ENCODE measurements at regions not wholly inside any gene's neighbourhood (a gene's known extent, or its start where the extent isn't known, plus 50 kb on each side); places are given as distances from the start of the nearest gene placed in this dataset.
"Not testable (repeated sequence)": the region's sequence is repeated elsewhere in the genome, so short reads cannot be mapped to it uniquely, and the experiment has no call there.

GRCh38 chr2:235432741-235433520 is 60.9 kb upstream of the AGAP1 start:
- H3K4me3 ChIP-seq (ENCODE audit: low read length in 3 of 3): peak overlapping the region in 2 of 3 donors; percentile 41 to 49
- no peaks in the 10 kb centered on the region for H3K9me3 ChIP-seq (ENCODE audit: control insufficient read depth in 2 of 3, insufficient read depth in 1 of 3, low read length in 3 of 3)
- H3K4me1 ChIP-seq (ENCODE audit: control insufficient read depth in 2 of 3, insufficient read depth in 2 of 3, low read depth in 1 of 3, low read length in 3 of 3): peaks cover 0 to 15% (median 7%) of the 10 kb centered on the region in 3 donors
- DNase-seq (peak in 1 of 5 donors; percentile 16), FAIRE-seq (no peak)
- intact Hi-C loops (cut with DNase I): no loop called here
- no peaks in the 10 kb centered on the region for H3K27me3 ChIP-seq (ENCODE audit: control insufficient read depth, insufficient read depth, low read length)
- peak overlapping the region in 2 of 3 donors; percentile 3 to 64 for H3K9ac ChIP-seq (ENCODE audit: low read length in 3 of 3)
- no peaks in the 10 kb centered on the region for H3K36me3 ChIP-seq (ENCODE audit: control insufficient read depth in 2 of 3, insufficient read depth in 3 of 3, low read length in 3 of 3)
- TF ChIP-seq CTCF (IDR thresholded peaks at IDR 0.05; ENCODE audit: borderline replicate concordance, extremely low read depth, insufficient read depth): no peak
- peak overlapping the region; percentile 70 to 75 for H3K27ac ChIP-seq (ENCODE audit: low read depth in 2 of 2, low read length in 2 of 2)

GRCh38 chr2:235433860-235434259 is 60.0 kb upstream of the AGAP1 start:
- Histone ChIP-seq H3K36me3 (ENCODE audit: control insufficient read depth in 2 of 3, insufficient read depth in 3 of 3, low read length in 3 of 3) (no peaks in the 10 kb centered on the region), H3K4me1 (ENCODE audit: control insufficient read depth in 2 of 3, insufficient read depth in 2 of 3, low read depth in 1 of 3, low read length in 3 of 3) (peaks cover 0 to 15% (median 7%) of the 10 kb centered on the region in 3 donors), H3K27me3 (ENCODE audit: control insufficient read depth, insufficient read depth, low read length) (no peaks in the 10 kb centered on the region), H3K9me3 (ENCODE audit: control insufficient read depth in 2 of 3, insufficient read depth in 1 of 3, low read length in 3 of 3) (no peaks in the 10 kb centered on the region), H3K9ac (ENCODE audit: low read length in 3 of 3) (no peak overlapping the region), H3K27ac (ENCODE audit: low read depth in 2 of 2, low read length in 2 of 2) (peak overlapping the region in 1 of 2 donors; percentile 5), H3K4me3 (ENCODE audit: low read length in 3 of 3) (no peak overlapping the region)
- intact Hi-C loops (cut with DNase I): no loop called here
- DNase-seq: peak in 1 of 5 donors; percentile 60
- FAIRE-seq: no peak
- peak; percentile 21 for TF ChIP-seq CTCF (IDR thresholded peaks at IDR 0.05; ENCODE audit: borderline replicate concordance, extremely low read depth, insufficient read depth)

GRCh38 chr2:235439959-235440662 is 53.7 kb upstream of the AGAP1 start:
- FAIRE-seq: no peak

GRCh38 chr2:235443580-235443979 is 50.3 kb upstream of the AGAP1 start:
- H3K4me1 ChIP-seq (ENCODE audit: control insufficient read depth in 2 of 3, insufficient read depth in 2 of 3, low read depth in 1 of 3, low read length in 3 of 3); H3K4me3 ChIP-seq (ENCODE audit: low read length in 3 of 3); DNase-seq; intact Hi-C loops (cut with DNase I); H3K36me3 ChIP-seq (ENCODE audit: control insufficient read depth in 2 of 3, insufficient read depth in 3 of 3, low read length in 3 of 3); H3K27me3 ChIP-seq (ENCODE audit: control insufficient read depth, insufficient read depth, low read length); FAIRE-seq; H3K27ac ChIP-seq (ENCODE audit: low read depth in 2 of 2, low read length in 2 of 2); H3K9me3 ChIP-seq (ENCODE audit: control insufficient read depth in 2 of 3, insufficient read depth in 1 of 3, low read length in 3 of 3); H3K9ac ChIP-seq (ENCODE audit: low read length in 3 of 3): not testable (repeated sequence)

More at GRCh38 chr2:235439959-235440662, 53.7 kb upstream of the AGAP1 start:
- Histone ChIP-seq H3K36me3 (ENCODE audit: control insufficient read depth in 2 of 3, insufficient read depth in 3 of 3, low read length in 3 of 3) (no peaks in the 10 kb centered on the region), H3K4me3 (ENCODE audit: low read length in 3 of 3) (no peak overlapping the region), H3K9ac (ENCODE audit: low read length in 3 of 3) (no peak overlapping the region), H3K9me3 (ENCODE audit: control insufficient read depth in 2 of 3, insufficient read depth in 1 of 3, low read length in 3 of 3) (no peaks in the 10 kb centered on the region), H3K4me1 (ENCODE audit: control insufficient read depth in 2 of 3, insufficient read depth in 2 of 3, low read depth in 1 of 3, low read length in 3 of 3) (no peaks in the 10 kb centered on the region), H3K27ac (ENCODE audit: low read depth in 2 of 2, low read length in 2 of 2) (no peak overlapping the region), H3K27me3 (ENCODE audit: control insufficient read depth, insufficient read depth, low read length) (no peaks in the 10 kb centered on the region)
- no peak for DNase-seq
- intact Hi-C loops (cut with DNase I): no loop called here
- TF ChIP-seq CTCF (IDR thresholded peaks at IDR 0.05; ENCODE audit: borderline replicate concordance, extremely low read depth, insufficient read depth): no peak
